H9 (cell line): ENCODE measurements at regions not wholly inside any gene's neighbourhood (a gene's known extent, or its start where the extent isn't known, plus 50 kb on each side); places are given as distances from the start of the nearest gene placed in this dataset.

Experiments used
- DNase-seq: peaks from one replicate; pipeline ENCODE4 v3.0.0-alpha.2; 2017
- H2AFZ ChIP-seq: one replicate; pipeline ENCODE4 v1.6.1; 2013; ENCODE audit warnings: mild to moderate bottlenecking, low read length, control low read depth, moderate library complexity
- H2AK5ac ChIP-seq: 2 replicates; pipeline ENCODE4 v1.6.1; 2013; ENCODE audit warnings: low read length, control low read depth, mixed read lengths; ENCODE audit not compliant: insufficient read length
- H2BK120ac ChIP-seq: one replicate; pipeline ENCODE4 v1.6.1; 2013; ENCODE audit warnings: low read depth, mild to moderate bottlenecking, low read length, control low read depth, inconsistent platforms; ENCODE audit not compliant: poor library complexity, severe bottlenecking
- H2BK12ac ChIP-seq: 2 replicates; pipeline ENCODE4 v1.6.1; 2013; ENCODE audit warnings: low read length, control low read depth, mixed read lengths, low read depth; ENCODE audit not compliant: insufficient read length
- H2BK15ac ChIP-seq: 2 replicates; pipeline ENCODE4 v1.6.1; 2013; ENCODE audit warnings: low read depth, low read length, control low read depth
- H2BK20ac ChIP-seq: one replicate; pipeline ENCODE4 v1.6.1; 2013; ENCODE audit warnings: low read depth, mild to moderate bottlenecking, low read length, control low read depth, inconsistent platforms; ENCODE audit not compliant: poor library complexity, severe bottlenecking
- H2BK5ac ChIP-seq: 2 replicates; pipeline ENCODE4 v1.6.1; 2013; ENCODE audit warnings: low read length, control low read depth, mixed read lengths; ENCODE audit not compliant: insufficient read length
- H3K14ac ChIP-seq: 2 replicates; pipeline ENCODE4 v1.6.1; 2013; ENCODE audit warnings: low read length, control low read depth; ENCODE audit not compliant: insufficient read depth
- H3K18ac ChIP-seq: 2 replicates; pipeline ENCODE4 v1.6.1; 2013; ENCODE audit warnings: low read depth, mild to moderate bottlenecking, mixed read lengths, low read length, control low read depth; ENCODE audit not compliant: insufficient read length
- H3K23ac ChIP-seq: 2 replicates; pipeline ENCODE4 v1.6.1; 2013; ENCODE audit warnings: low read length, control low read depth, mixed read lengths, low read depth; ENCODE audit not compliant: insufficient read length
- H3K23me2 ChIP-seq: 2 replicates; pipeline ENCODE4 v1.6.1; 2013; ENCODE audit warnings: low read depth, mild to moderate bottlenecking, mixed read lengths, low read length, control low read depth; ENCODE audit not compliant: insufficient read length, poor library complexity, severe bottlenecking
- H3K27ac ChIP-seq: 2 replicates; pipeline ENCODE4 v1.5.1; 2013; ENCODE audit warnings: low read length, control low read depth, mixed read lengths, low read depth; ENCODE audit not compliant: insufficient read length
- H3K27me3 ChIP-seq: 2 replicates; pipeline ENCODE4 v1.6.1; 2013; ENCODE audit warnings: low read length, control low read depth, inconsistent platforms; ENCODE audit not compliant: insufficient read depth
- H3K4ac ChIP-seq: 2 replicates; pipeline ENCODE4 v1.6.1; 2013; ENCODE audit warnings: low read depth, mild to moderate bottlenecking, control low read depth, inconsistent platforms, low read length, moderate library complexity
- H3K4me1 ChIP-seq: 2 replicates; pipeline ENCODE4 v1.6.1; 2013; ENCODE audit warnings: low read length, control low read depth, inconsistent platforms; ENCODE audit not compliant: insufficient read depth
- H3K4me2 ChIP-seq: 2 replicates; pipeline ENCODE4 v1.6.1; 2013; ENCODE audit warnings: low read length, control low read depth, mixed read lengths; ENCODE audit not compliant: insufficient read length, insufficient read depth
- H3K56ac ChIP-seq: 2 replicates; pipeline ENCODE4 v1.6.1; 2013; ENCODE audit warnings: low read depth, mild to moderate bottlenecking, mixed read lengths, low read length, control low read depth; ENCODE audit not compliant: insufficient read length
- H3K79me1 ChIP-seq: 2 replicates; pipeline ENCODE4 v1.6.1; 2013; ENCODE audit warnings: low read depth, mild to moderate bottlenecking, moderate library complexity, low read length, control low read depth, inconsistent platforms; ENCODE audit not compliant: insufficient read depth, poor library complexity, severe bottlenecking
- H3K79me2 ChIP-seq: 2 replicates; pipeline ENCODE4 v1.6.1; 2013; ENCODE audit warnings: low read length, control low read depth, inconsistent platforms; ENCODE audit not compliant: insufficient read depth
- H3K9ac ChIP-seq: 2 replicates; pipeline ENCODE4 v1.6.1; 2013; ENCODE audit warnings: low read length, control low read depth, mixed read lengths; ENCODE audit not compliant: insufficient read length; ENCODE audit errors: extremely low read depth
- H3K9me3 ChIP-seq: one replicate; pipeline ENCODE4 v1.6.1; 2013; ENCODE audit warnings: low read depth, low read length, inconsistent platforms; ENCODE audit not compliant: control insufficient read depth
- H3T11ph ChIP-seq: one replicate; pipeline ENCODE4 v1.6.1; 2013; ENCODE audit warnings: mild to moderate bottlenecking, low read length, control low read depth, inconsistent platforms
- H4K20me1 ChIP-seq: one replicate; pipeline ENCODE4 v1.6.1; 2013; ENCODE audit not compliant: control insufficient read depth, insufficient read length, insufficient read depth
- H4K5ac ChIP-seq: 2 replicates; pipeline ENCODE4 v1.6.1; 2013; ENCODE audit warnings: low read depth, mild to moderate bottlenecking, mixed read lengths, low read length, control low read depth; ENCODE audit not compliant: insufficient read length
- H4K8ac ChIP-seq: replicated peaks from 2 replicates; pipeline ENCODE4 v1.6.1; 2013; ENCODE audit warnings: low read length, control low read depth, mixed read lengths, low read depth; ENCODE audit not compliant: insufficient read length
- H4K91ac ChIP-seq: 2 replicates; pipeline ENCODE4 v1.6.1; 2013; ENCODE audit warnings: low read depth, mild to moderate bottlenecking, moderate library complexity, mixed read lengths, low read length, control low read depth; ENCODE audit not compliant: insufficient read length
- H3K27ac Mint-ChIP-seq, 3 experiments: 2 replicates in 2 of 3; 3 replicates in 1 of 3; pipeline ENCODE4 v1.8.0; 2020 to 2021; ENCODE audit warnings: mixed read lengths in 3 of 3, mild to moderate bottlenecking in 1 of 3, moderate library complexity in 1 of 3
- H3K27me3 Mint-ChIP-seq: 2 replicates; pipeline ENCODE4 v1.8.0; 2021; ENCODE audit warnings: low read depth, mild to moderate bottlenecking, moderate library complexity, mixed read lengths
- H3K36me3 Mint-ChIP-seq, 3 experiments: 2 replicates in 2 of 3; 3 replicates in 1 of 3; pipeline ENCODE4 v1.8.0; 2020 to 2021; ENCODE audit warnings: low read depth in 3 of 3, mixed read lengths in 3 of 3; ENCODE audit not compliant: insufficient read depth in 1 of 3
- H3K4me1 Mint-ChIP-seq, 2 experiments: 2 replicates each; pipeline ENCODE4 v1.8.0; 2020; ENCODE audit warnings: mixed read lengths in 2 of 2
- H3K4me3 Mint-ChIP-seq, 2 experiments: 2 replicates in 1 of 2; 3 replicates in 1 of 2; pipeline ENCODE4 v1.8.0; 2020 to 2021; ENCODE audit warnings: mild to moderate bottlenecking in 2 of 2, mixed read lengths in 2 of 2, moderate library complexity in 1 of 2
- H3K9me3 Mint-ChIP-seq, 2 experiments: 2 replicates in 1 of 2; 3 replicates in 1 of 2; pipeline ENCODE4 v1.8.0; 2020; ENCODE audit warnings: mild to moderate bottlenecking in 2 of 2, mixed read lengths in 2 of 2, moderate library complexity in 1 of 2
- WGBS: extraction: QIAGEN DNeasy Blood & Tissue Kit; methylation state at CpG from one replicate; pipeline ENCODE4 v1.1.7; 2013; ENCODE audit warnings: missing lambda C conversion rate, low lambda C conversion rate, mixed read lengths; ENCODE audit not compliant: insufficient read length; ENCODE audit errors: extremely low coverage; 5-methylcytosine and 5-hydroxymethylcytosine counted together
- TF ChIP-seq, protein P1 (sequence below): fragments of 200-600 bp; sonication (generic); conservative IDR thresholded peaks from 3 replicates; pipeline ENCODE4 v1.8.0; 2021; ENCODE audit warnings: antibody characterized with exemption, mild to moderate bottlenecking

DNA sequence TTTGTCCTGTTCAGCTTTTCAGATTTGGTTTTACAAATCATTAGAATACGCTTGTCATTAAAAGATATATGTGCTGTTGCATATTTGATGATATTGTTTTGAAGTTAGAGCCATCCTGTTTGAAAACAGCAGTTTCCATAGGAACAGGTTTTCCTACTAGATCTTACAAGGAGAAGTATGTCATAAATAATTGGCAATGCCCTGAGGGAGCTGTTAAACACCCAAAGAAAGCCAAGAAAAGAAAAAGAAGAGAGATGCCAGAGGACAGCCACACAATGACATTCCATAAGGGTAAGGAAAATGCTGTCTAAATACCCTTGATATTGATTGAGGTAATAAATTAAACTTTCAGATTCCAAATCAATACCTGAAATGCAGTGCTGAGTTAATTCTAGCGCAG is 392.2 kb upstream of the CRIM1 start:
- TF ChIP-seq, protein P1, sequence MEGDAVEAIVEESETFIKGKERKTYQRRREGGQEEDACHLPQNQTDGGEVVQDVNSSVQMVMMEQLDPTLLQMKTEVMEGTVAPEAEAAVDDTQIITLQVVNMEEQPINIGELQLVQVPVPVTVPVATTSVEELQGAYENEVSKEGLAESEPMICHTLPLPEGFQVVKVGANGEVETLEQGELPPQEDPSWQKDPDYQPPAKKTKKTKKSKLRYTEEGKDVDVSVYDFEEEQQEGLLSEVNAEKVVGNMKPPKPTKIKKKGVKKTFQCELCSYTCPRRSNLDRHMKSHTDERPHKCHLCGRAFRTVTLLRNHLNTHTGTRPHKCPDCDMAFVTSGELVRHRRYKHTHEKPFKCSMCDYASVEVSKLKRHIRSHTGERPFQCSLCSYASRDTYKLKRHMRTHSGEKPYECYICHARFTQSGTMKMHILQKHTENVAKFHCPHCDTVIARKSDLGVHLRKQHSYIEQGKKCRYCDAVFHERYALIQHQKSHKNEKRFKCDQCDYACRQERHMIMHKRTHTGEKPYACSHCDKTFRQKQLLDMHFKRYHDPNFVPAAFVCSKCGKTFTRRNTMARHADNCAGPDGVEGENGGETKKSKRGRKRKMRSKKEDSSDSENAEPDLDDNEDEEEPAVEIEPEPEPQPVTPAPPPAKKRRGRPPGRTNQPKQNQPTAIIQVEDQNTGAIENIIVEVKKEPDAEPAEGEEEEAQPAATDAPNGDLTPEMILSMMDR, result no peak
- Histone ChIP-seq H4K20me1 (no peaks in the 10 kb centered on the region), H3K9ac (no peak overlapping the region), H3K56ac (no peak overlapping the region), H3K23me2 (no peaks in the 10 kb centered on the region), H4K5ac (no peak overlapping the region), H2AK5ac (no peak overlapping the region), H2AFZ (no peak overlapping the region), H2BK12ac (no peak overlapping the region), H3K23ac (no peak overlapping the region), H3K18ac (no peak overlapping the region), H2BK20ac (no peak overlapping the region), H2BK15ac (no peak overlapping the region), H4K8ac (no peak overlapping the region), H3K27ac (no peak overlapping the region), H3K4me1 (no peaks in the 10 kb centered on the region), H3K4me2 (no peak overlapping the region), H3K14ac (no peak overlapping the region), H3T11ph (no peak overlapping the region), H4K91ac (no peak overlapping the region), H3K79me1 (no peaks in the 10 kb centered on the region), H3K27me3 (no peaks in the 10 kb centered on the region), H3K4ac (no peak overlapping the region), H3K9me3 (no peaks in the 10 kb centered on the region), H2BK120ac (no peak overlapping the region), H2BK5ac (no peak overlapping the region), H3K79me2 (no peaks in the 10 kb centered on the region)
- no peak overlapping the region for H3K27ac Mint-ChIP-seq
- H3K4me3 Mint-ChIP-seq, result no peak overlapping the region
- H3K9me3 Mint-ChIP-seq, result peaks cover 4 to 11% of the 10 kb centered on the region in 2 experiments
- no peak for DNase-seq
- peaks cover 5 to 14% (median 7%) of the 10 kb centered on the region in 3 experiments; a peak in 6 of 7 replicates for H3K36me3 Mint-ChIP-seq
- WGBS, result no CpG with 5 or more reads among the region's 2 CpGs
- H3K4me1 Mint-ChIP-seq, result peaks cover 0 to 6% of the 10 kb centered on the region in 2 experiments; a peak in 2 of 4 replicates
- H3K27me3 Mint-ChIP-seq, result no peaks in the 10 kb centered on the region
